GM23338 (cell line): ENCODE measurements at regions not wholly inside any gene's neighbourhood (a gene's known extent, or its start where the extent isn't known, plus 50 kb on each side); places are given as distances from the start of the nearest gene placed in this dataset.

Experiments
- ATAC-seq: fragments of 200-7000 bp; cut with Tn5 transposase; 3 replicates; pipeline ENCODE4 v1.9.1; 2020
- DNase-seq: peaks from one replicate; pipeline ENCODE4 v3.0.0-alpha.2; 2015; ENCODE audit warnings: low spot score
- H2AFZ ChIP-seq: fragments of 200-600 bp; sonication (generic); 2 replicates; pipeline ENCODE4 v1.8.0; 2016; ENCODE audit warnings: antibody characterized with exemption, mild to moderate bottlenecking, moderate library complexity
- H3F3A ChIP-seq: fragments of 200-600 bp; sonication (generic); replicated peaks from 2 replicates; pipeline ENCODE4 v1.8.0; 2017; ENCODE audit warnings: antibody characterized with exemption, mixed run types, low read depth
- H3K27ac ChIP-seq: fragments of 200-600 bp; sonication (generic); 2 replicates; pipeline ENCODE4 v1.6.1; 2016; ENCODE audit warnings: low read depth
- H3K27me3 ChIP-seq: fragments of 200-600 bp; sonication (generic); 2 replicates; pipeline ENCODE4 v1.8.0; 2016; ENCODE audit warnings: mild to moderate bottlenecking, mixed run types, moderate library complexity; ENCODE audit not compliant: insufficient read depth
- H3K36me3 ChIP-seq: fragments of 200-600 bp; sonication (generic); 2 replicates; pipeline ENCODE4 v1.8.0; 2016; ENCODE audit warnings: mild to moderate bottlenecking; ENCODE audit not compliant: insufficient read depth
- H3K4me1 ChIP-seq: fragments of 200-600 bp; sonication (generic); 2 replicates; pipeline ENCODE4 v1.8.0; 2016; ENCODE audit warnings: mild to moderate bottlenecking, moderate library complexity; ENCODE audit not compliant: insufficient read depth
- H3K4me2 ChIP-seq: fragments of 200-600 bp; sonication (generic); 2 replicates; pipeline ENCODE4 v1.7.1; 2017; ENCODE audit warnings: mixed run types
- H3K4me3 ChIP-seq: fragments of 200-600 bp; sonication (generic); 2 replicates; pipeline ENCODE4 v1.6.1; 2016; ENCODE audit warnings: mixed run types
- H3K79me2 ChIP-seq: fragments of 200-600 bp; sonication (generic); replicated peaks from 2 replicates; pipeline ENCODE4 v1.8.0; 2017; ENCODE audit warnings: mild to moderate bottlenecking; ENCODE audit not compliant: insufficient read depth
- H3K9me2 ChIP-seq: fragments of 200-600 bp; sonication (generic); 2 replicates; pipeline ENCODE4 v1.8.0; 2017; ENCODE audit not compliant: insufficient read depth
- H4K20me1 ChIP-seq: fragments of 200-600 bp; sonication (generic); replicated peaks from 2 replicates; pipeline ENCODE4 v1.8.0; 2017; ENCODE audit warnings: mild to moderate bottlenecking; ENCODE audit not compliant: insufficient read depth
- H3K27ac Mint-ChIP-seq: 2 replicates; pipeline ENCODE4 v1.8.0; 2020; ENCODE audit warnings: inconsistent platforms, mild to moderate bottlenecking, moderate library complexity, mixed read lengths
- H3K27me3 Mint-ChIP-seq: 3 replicates; pipeline ENCODE4 v1.8.0; 2022; ENCODE audit warnings: low read depth, mild to moderate bottlenecking, moderate library complexity, mixed read lengths, inconsistent platforms; ENCODE audit not compliant: insufficient read depth, poor library complexity
- H3K36me3 Mint-ChIP-seq: 3 replicates; pipeline ENCODE4 v1.8.0; 2021; ENCODE audit warnings: low read depth, mild to moderate bottlenecking, inconsistent platforms, moderate library complexity, mixed read lengths
- H3K4me1 Mint-ChIP-seq: 3 replicates; pipeline ENCODE4 v1.8.0; 2020; ENCODE audit warnings: mild to moderate bottlenecking, inconsistent platforms, mixed read lengths
- H3K4me3 Mint-ChIP-seq: 3 replicates; pipeline ENCODE4 v1.8.0; 2021; ENCODE audit warnings: moderate library complexity, mild to moderate bottlenecking, inconsistent platforms, mixed read lengths
- H3K9me3 Mint-ChIP-seq: 3 replicates; pipeline ENCODE4 v1.8.0; 2020; ENCODE audit warnings: moderate library complexity, mild to moderate bottlenecking, inconsistent platforms, mixed read lengths
- ETS1 ChIP-seq: IDR thresholded peaks from 2 replicates; pipeline ENCODE4 v1.6.1; 2016; ENCODE audit warnings: antibody characterized with exemption
- JUNB ChIP-seq: IDR thresholded peaks from one replicate; pipeline ENCODE4 v1.6.1; 2016; ENCODE audit warnings: antibody characterized with exemption; ENCODE audit not compliant: unreplicated experiment
- POLR2AphosphoS5 ChIP-seq: IDR thresholded peaks from 2 replicates; pipeline ENCODE4 v1.6.1; 2016; ENCODE audit warnings: antibody characterized with exemption, low read depth
- REST ChIP-seq: IDR thresholded peaks from one replicate; pipeline ENCODE4 v1.6.1; 2018; ENCODE audit warnings: antibody characterized with exemption; ENCODE audit not compliant: unreplicated experiment
- ZNF114 ChIP-seq: fragments of 250-450 bp; sonication (Bioruptor Pico); IDR thresholded peaks from 2 replicates; pipeline ENCODE4 v1.5.0; 2020; ENCODE audit warnings: mild to moderate bottlenecking, moderate library complexity
- ZNF462 ChIP-seq: fragments of 250-450 bp; sonication (Bioruptor Pico); IDR thresholded peaks from 2 replicates; pipeline ENCODE4 v1.5.0; 2020; ENCODE audit warnings: mild to moderate bottlenecking, moderate library complexity

- Histone ChIP-seq H4K20me1 (no peaks in the 10 kb centered on the region), H3K4me3 (no peak overlapping the region), H3F3A (no peaks in the 10 kb centered on the region), H3K79me2 (no peaks in the 10 kb centered on the region), H3K36me3 (no peaks in the 10 kb centered on the region), H3K27me3 (no peaks in the 10 kb centered on the region), H3K4me2 (no peak overlapping the region), H2AFZ (peak overlapping the region; percentile 69; the same call in 1 of the 2 replicates), H3K4me1 (peaks cover 2% of the 10 kb centered on the region; the same call in 1 of the 2 replicates), H3K27ac (no peak overlapping the region), H3K9me2 (no peaks in the 10 kb centered on the region)
- Mint-ChIP-seq H3K4me1 (peaks cover 10% of the 10 kb centered on the region), H3K9me3 (no peaks in the 10 kb centered on the region), H3K27ac (no peak overlapping the region), H3K27me3 (peaks cover 7% of the 10 kb centered on the region), H3K36me3 (no peaks in the 10 kb centered on the region), H3K4me3 (no peak overlapping the region)
- ATAC-seq (no peak; the same call in 2 of the 3 replicates), DNase-seq (no peak)
- TF ChIP-seq ETS1 (no peak), ZNF462 (CRISPR knock-in tag) (no peak), ZNF114 (no peak), POLR2AphosphoS5 (no peak), JUNB (no peak), REST (no peak)
These were observed 108.7 kb downstream of the BDH1 start for GRCh38 chr3:197447057-197447456.
